ENCODE measurements at regions not wholly inside any gene's neighbourhood (a gene's known extent, or its start where the extent isn't known, plus 50 kb on each side); places are given as distances from the start of the nearest gene placed in this dataset.

- Histone ChIP-seq H3K36me3 (ENCODE audit: control insufficient read depth in 1 of 2, insufficient read depth in 2 of 2, low read length in 1 of 2) (no peaks in the 10 kb centered on the region), H3K27me3 (ENCODE audit: control insufficient read depth in 1 of 2, insufficient read depth in 2 of 2, low read length in 1 of 2) (no peaks in the 10 kb centered on the region), H3K4me3 (ENCODE audit: low read length in 2 of 2) (no peak overlapping the region), H3K9me3 (ENCODE audit: control insufficient read depth, low read length) (no peaks in the 10 kb centered on the region), H3K4me1 (ENCODE audit: control insufficient read depth in 1 of 2, insufficient read depth in 2 of 2, low read length in 2 of 2) (no peaks in the 10 kb centered on the region), H3K27ac (ENCODE audit: low read depth in 1 of 2, low read length in 2 of 2) (no peak overlapping the region)
- 85 to 96% methylated on average over 4 of the region's 4 CpGs for WGBS, 2 donors
- intact Hi-C loops (cut with DNase I) = no loop called here
- ATAC-seq (ENCODE audit: low FRiP score) = no peak
- no peak for DNase-seq
These were observed 142.1 kb downstream of the POSTN start for GRCh38 chr13:37456506-37456905.

GRCh38 chr13:37456041-37456440, 142.5 kb downstream of the POSTN start:
- 92 to 98% methylated on average over 1 of the region's 1 CpG for whole genome bisulfite sequencing, 2 donors
- ATAC-seq (ENCODE audit: low FRiP score) = no peak
- intact Hi-C loops (cut with DNase I) = no loop called here

DNA sequence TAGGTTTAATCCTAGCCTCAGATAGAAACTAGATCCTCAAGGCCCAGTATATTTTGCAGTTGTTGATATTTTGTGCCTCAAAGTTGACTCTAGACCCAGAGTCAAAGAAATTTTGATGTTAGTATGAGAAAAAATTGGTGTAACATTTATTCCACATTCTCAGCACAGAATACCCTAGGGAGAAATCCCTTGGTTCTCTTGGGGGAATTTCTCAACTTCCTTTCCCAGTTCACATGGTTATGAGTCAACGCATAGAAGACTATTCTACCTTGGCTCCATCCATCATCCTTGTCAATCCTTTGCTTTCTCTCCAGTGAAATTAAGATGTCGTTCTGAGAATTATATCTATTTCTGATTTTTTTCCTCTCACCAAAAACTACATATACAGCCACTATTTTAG, 145.3 kb downstream of the POSTN start:
- ATAC-seq (ENCODE audit: low FRiP score) (no peak), DNase-seq (no peak)

More at GRCh38 chr13:37456041-37456440, 142.5 kb downstream of the POSTN start:
- no peak for DNase-seq
- Histone ChIP-seq H3K4me1 (ENCODE audit: control insufficient read depth in 1 of 2, insufficient read depth in 2 of 2, low read length in 2 of 2) (no peaks in the 10 kb centered on the region), H3K4me3 (ENCODE audit: low read length in 2 of 2) (no peak overlapping the region), H3K36me3 (ENCODE audit: control insufficient read depth in 1 of 2, insufficient read depth in 2 of 2, low read length in 1 of 2) (no peaks in the 10 kb centered on the region), H3K9me3 (ENCODE audit: control insufficient read depth, low read length) (no peaks in the 10 kb centered on the region), H3K27ac (ENCODE audit: low read depth in 1 of 2, low read length in 2 of 2) (no peak overlapping the region), H3K27me3 (ENCODE audit: control insufficient read depth in 1 of 2, insufficient read depth in 2 of 2, low read length in 1 of 2) (no peaks in the 10 kb centered on the region)

GRCh38 chr13:37450276-37450675, 148.3 kb downstream of the POSTN start:
- Histone ChIP-seq H3K36me3 (ENCODE audit: control insufficient read depth in 1 of 2, insufficient read depth in 2 of 2, low read length in 1 of 2) (no peaks in the 10 kb centered on the region), H3K4me1 (ENCODE audit: control insufficient read depth in 1 of 2, insufficient read depth in 2 of 2, low read length in 2 of 2) (no peaks in the 10 kb centered on the region), H3K27ac (ENCODE audit: low read depth in 1 of 2, low read length in 2 of 2) (no peak overlapping the region), H3K4me3 (ENCODE audit: low read length in 2 of 2) (no peak overlapping the region), H3K9me3 (ENCODE audit: control insufficient read depth, low read length) (no peaks in the 10 kb centered on the region), H3K27me3 (ENCODE audit: control insufficient read depth in 1 of 2, insufficient read depth in 2 of 2, low read length in 1 of 2) (no peaks in the 10 kb centered on the region)
- DNase-seq (no peak), ATAC-seq (ENCODE audit: low FRiP score) (no peak)
- intact Hi-C loops (cut with DNase I) = no loop called here
- WGBS, 2 donors = 94 to 98% methylated on average over 2 of the region's 2 CpGs

More for the DNA sequence above, 145.3 kb downstream of the POSTN start:
- intact Hi-C loops (cut with DNase I) = no loop called here
- H3K27me3 ChIP-seq (ENCODE audit: control insufficient read depth in 1 of 2, insufficient read depth in 2 of 2, low read length in 1 of 2) = no peaks in the 10 kb centered on the region
- H3K4me3 ChIP-seq (ENCODE audit: low read length in 2 of 2) = no peak overlapping the region
- 58 to 72% methylated on average over 2 of the region's 2 CpGs for WGBS, 2 donors
- H3K27ac ChIP-seq (ENCODE audit: low read depth in 1 of 2, low read length in 2 of 2) = no peak overlapping the region
- no peaks in the 10 kb centered on the region for H3K36me3 ChIP-seq (ENCODE audit: control insufficient read depth in 1 of 2, insufficient read depth in 2 of 2, low read length in 1 of 2)
- no peaks in the 10 kb centered on the region for H3K9me3 ChIP-seq (ENCODE audit: control insufficient read depth, low read length)
- no peaks in the 10 kb centered on the region for H3K4me1 ChIP-seq (ENCODE audit: control insufficient read depth in 1 of 2, insufficient read depth in 2 of 2, low read length in 2 of 2)

DNA sequence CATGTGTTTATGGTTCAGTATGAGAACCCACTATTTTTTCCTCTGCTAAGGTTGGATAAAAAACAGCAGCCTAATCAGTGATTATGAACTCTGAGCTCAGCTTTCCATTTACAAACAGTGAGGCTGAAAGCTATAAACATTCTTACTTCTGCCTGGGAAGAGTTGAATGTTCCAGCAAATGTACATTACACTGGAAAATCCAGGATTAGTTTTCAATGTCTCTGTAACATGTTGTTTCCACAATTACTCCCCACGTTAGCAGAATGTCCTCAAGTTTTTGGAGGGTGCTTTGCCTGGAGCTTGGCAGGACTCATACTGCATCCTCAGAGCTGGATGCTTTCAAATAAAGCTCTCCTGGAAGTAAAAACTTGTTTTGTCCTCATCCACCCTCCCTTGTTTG, 150.4 kb downstream of the POSTN start:
- Histone ChIP-seq H3K9me3 (ENCODE audit: control insufficient read depth, low read length) (no peaks in the 10 kb centered on the region), H3K36me3 (ENCODE audit: control insufficient read depth in 1 of 2, insufficient read depth in 2 of 2, low read length in 1 of 2) (no peaks in the 10 kb centered on the region), H3K4me1 (ENCODE audit: control insufficient read depth in 1 of 2, insufficient read depth in 2 of 2, low read length in 2 of 2) (no peaks in the 10 kb centered on the region), H3K27ac (ENCODE audit: low read depth in 1 of 2, low read length in 2 of 2) (no peak overlapping the region), H3K4me3 (ENCODE audit: low read length in 2 of 2) (no peak overlapping the region), H3K27me3 (ENCODE audit: control insufficient read depth in 1 of 2, insufficient read depth in 2 of 2, low read length in 1 of 2) (no peaks in the 10 kb centered on the region)
- intact Hi-C loops (cut with DNase I) = no loop called here
- no peak for ATAC-seq (ENCODE audit: low FRiP score)
- no peak for DNase-seq
- 11 to 15% methylated on average over 1 of the region's 1 CpG for WGBS, 2 donors

GRCh38 chr13:37446503-37446902, 152.1 kb downstream of the POSTN start:
- WGBS, 2 donors = 32 to 48% methylated on average over 3 of the region's 3 CpGs
- Histone ChIP-seq H3K4me3 (ENCODE audit: low read length in 2 of 2) (no peak overlapping the region), H3K27ac (ENCODE audit: low read depth in 1 of 2, low read length in 2 of 2) (no peak overlapping the region)

GRCh38 chr13:37443538-37443937, 155.0 kb downstream of the POSTN start:
- WGBS, 2 donors = 78 to 88% methylated on average over 1 of the region's 1 CpG
- H3K27me3 ChIP-seq (ENCODE audit: control insufficient read depth in 1 of 2, insufficient read depth in 2 of 2, low read length in 1 of 2) = no peaks in the 10 kb centered on the region
- no peak for ATAC-seq (ENCODE audit: low FRiP score)
- DNase-seq = no peak
- no peaks in the 10 kb centered on the region for H3K9me3 ChIP-seq (ENCODE audit: control insufficient read depth, low read length)
- no peak overlapping the region for H3K27ac ChIP-seq (ENCODE audit: low read depth in 1 of 2, low read length in 2 of 2)
- H3K4me1 ChIP-seq (ENCODE audit: control insufficient read depth in 1 of 2, insufficient read depth in 2 of 2, low read length in 2 of 2) = no peaks in the 10 kb centered on the region
- no peak overlapping the region for H3K4me3 ChIP-seq (ENCODE audit: low read length in 2 of 2)
- no peaks in the 10 kb centered on the region for H3K36me3 ChIP-seq (ENCODE audit: control insufficient read depth in 1 of 2, insufficient read depth in 2 of 2, low read length in 1 of 2)
- intact Hi-C loops (cut with DNase I) = no loop called here

More at GRCh38 chr13:37446503-37446902, 152.1 kb downstream of the POSTN start:
- Histone ChIP-seq H3K9me3 (ENCODE audit: control insufficient read depth, low read length) (no peaks in the 10 kb centered on the region), H3K4me1 (ENCODE audit: control insufficient read depth in 1 of 2, insufficient read depth in 2 of 2, low read length in 2 of 2) (no peaks in the 10 kb centered on the region), H3K27me3 (ENCODE audit: control insufficient read depth in 1 of 2, insufficient read depth in 2 of 2, low read length in 1 of 2) (no peaks in the 10 kb centered on the region), H3K36me3 (ENCODE audit: control insufficient read depth in 1 of 2, insufficient read depth in 2 of 2, low read length in 1 of 2) (no peaks in the 10 kb centered on the region)
- intact Hi-C loops (cut with DNase I) = no loop called here
- peak in 1 of 2 donors; percentile 54 for DNase-seq
- peak; percentile 63 for ATAC-seq (ENCODE audit: low FRiP score)

DNA sequence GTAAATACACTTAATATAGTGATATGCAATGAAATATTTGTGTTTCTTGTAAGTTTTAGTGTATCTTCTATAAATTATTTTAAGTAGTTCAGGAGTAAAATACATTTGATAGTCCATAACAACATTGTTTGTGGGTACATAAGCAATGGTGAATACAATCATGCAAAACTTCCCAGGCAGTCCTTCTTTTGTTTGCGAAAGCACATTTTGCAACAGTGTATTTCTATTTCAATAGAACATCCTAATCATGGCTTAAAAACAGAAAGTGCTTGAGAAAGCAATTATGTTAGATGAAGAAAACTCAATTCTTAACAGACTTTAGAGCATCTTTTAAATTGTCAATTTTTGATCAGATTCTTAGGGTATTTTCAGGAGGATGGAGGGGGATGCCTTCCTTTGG, 155.6 kb downstream of the POSTN start:
- intact Hi-C loops (cut with DNase I) = no loop called here
- ATAC-seq (ENCODE audit: low FRiP score) = no peak
- 98 to 100% methylated on average over 1 of the region's 1 CpG for WGBS, 2 donors

GRCh38 chr13:37435881-37436280, 162.7 kb downstream of the POSTN start:
- no peak overlapping the region for H3K27ac ChIP-seq (ENCODE audit: low read depth in 1 of 2, low read length in 2 of 2)
- ATAC-seq (ENCODE audit: low FRiP score) (no peak), DNase-seq (no peak)
- H3K4me1 ChIP-seq (ENCODE audit: control insufficient read depth in 1 of 2, insufficient read depth in 2 of 2, low read length in 2 of 2) = no peaks in the 10 kb centered on the region
- H3K9me3 ChIP-seq (ENCODE audit: control insufficient read depth, low read length) = no peaks in the 10 kb centered on the region
- WGBS, 2 donors = 57 to 65% methylated on average over 1 of the region's 1 CpG
- intact Hi-C loops (cut with DNase I) = no loop called here
- H3K36me3 ChIP-seq (ENCODE audit: control insufficient read depth in 1 of 2, insufficient read depth in 2 of 2, low read length in 1 of 2) = no peaks in the 10 kb centered on the region
- H3K4me3 ChIP-seq (ENCODE audit: low read length in 2 of 2) = no peak overlapping the region
- H3K27me3 ChIP-seq (ENCODE audit: control insufficient read depth in 1 of 2, insufficient read depth in 2 of 2, low read length in 1 of 2) = no peaks in the 10 kb centered on the region

More for the DNA sequence above, 155.6 kb downstream of the POSTN start:
- Histone ChIP-seq H3K27me3 (ENCODE audit: control insufficient read depth in 1 of 2, insufficient read depth in 2 of 2, low read length in 1 of 2) (no peaks in the 10 kb centered on the region), H3K36me3 (ENCODE audit: control insufficient read depth in 1 of 2, insufficient read depth in 2 of 2, low read length in 1 of 2) (no peaks in the 10 kb centered on the region), H3K27ac (ENCODE audit: low read depth in 1 of 2, low read length in 2 of 2) (no peak overlapping the region), H3K4me3 (ENCODE audit: low read length in 2 of 2) (no peak overlapping the region), H3K9me3 (ENCODE audit: control insufficient read depth, low read length) (no peaks in the 10 kb centered on the region), H3K4me1 (ENCODE audit: control insufficient read depth in 1 of 2, insufficient read depth in 2 of 2, low read length in 2 of 2) (no peaks in the 10 kb centered on the region)
- DNase-seq = no peak

Measured in aorta (tissue), 5 donors.